ENCODE measurements at regions not wholly inside any gene's neighbourhood (a gene's known extent, or its start where the extent isn't known, plus 50 kb on each side); places are given as distances from the start of the nearest gene placed in this dataset.

DNA sequence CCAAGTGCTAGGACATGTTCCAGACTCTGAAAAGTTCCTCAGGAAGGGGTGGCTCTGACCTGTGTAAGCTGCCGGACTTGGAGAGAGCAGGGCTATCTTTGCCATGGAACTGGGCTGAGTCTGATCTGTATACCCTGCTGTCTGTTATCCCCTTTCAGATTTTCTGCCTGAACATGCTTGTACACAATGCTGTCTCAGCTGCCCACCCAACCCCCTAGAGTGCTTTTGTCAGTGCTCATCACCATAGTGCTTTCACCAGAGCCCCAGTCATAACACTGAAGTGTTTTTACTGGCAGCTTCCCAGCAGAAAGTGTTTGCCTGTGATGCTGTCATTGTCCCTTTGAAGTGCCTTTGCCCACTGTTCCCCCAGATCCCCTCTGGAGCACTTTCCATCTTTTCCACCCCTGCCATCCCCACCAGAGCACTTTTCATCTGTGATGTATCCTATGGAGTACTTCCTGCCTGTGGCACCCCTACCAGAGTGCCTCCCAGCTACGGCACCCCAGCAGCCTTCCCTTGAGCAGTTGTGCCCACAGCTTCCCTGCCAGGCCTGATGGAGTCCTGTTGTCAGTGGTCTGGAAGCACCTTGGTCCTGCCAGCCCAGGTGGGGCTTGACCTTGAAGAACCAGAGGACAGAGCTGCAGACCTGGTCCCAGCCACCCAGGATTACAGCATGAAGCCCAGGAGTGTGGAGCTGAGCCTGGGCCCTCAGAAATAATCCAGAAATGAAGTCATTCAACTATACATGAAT is 397.7 kb downstream of the DIPK2A start:
- no peak for DNase-seq

GRCh38 chr3:144375088-144375487 is 403.5 kb downstream of the DIPK2A start:
- no peak for DNase-seq

- peak in 16 of 58 donors; percentile 0 to 74 (median 14) for DNase-seq
These were observed 409.2 kb downstream of the DIPK2A start for GRCh38 chr3:144380849-144381248.

DNA sequence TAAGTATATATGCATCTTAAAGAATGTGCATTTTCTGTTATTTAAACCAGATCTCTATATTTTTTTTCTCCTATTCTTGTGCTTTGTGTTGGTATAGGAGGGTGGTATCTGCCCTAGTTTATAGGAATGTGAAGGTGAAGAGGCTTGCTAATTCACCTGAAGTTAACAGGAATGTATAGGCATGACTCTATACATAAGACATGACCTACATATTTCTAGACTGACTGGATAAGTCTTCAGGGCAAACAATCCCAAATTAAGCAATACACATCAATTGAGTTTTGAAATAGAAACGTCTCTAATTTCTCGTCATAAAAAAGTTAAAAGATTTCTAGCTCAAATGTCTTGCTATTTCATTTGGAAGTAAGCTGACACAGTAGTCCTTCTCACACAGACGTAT is 410.0 kb downstream of the DIPK2A start:
- DNase-seq: no peak

GRCh38 chr3:144384241-144384979 is 412.8 kb downstream of the DIPK2A start:
- DNase-seq: no peak

DNA sequence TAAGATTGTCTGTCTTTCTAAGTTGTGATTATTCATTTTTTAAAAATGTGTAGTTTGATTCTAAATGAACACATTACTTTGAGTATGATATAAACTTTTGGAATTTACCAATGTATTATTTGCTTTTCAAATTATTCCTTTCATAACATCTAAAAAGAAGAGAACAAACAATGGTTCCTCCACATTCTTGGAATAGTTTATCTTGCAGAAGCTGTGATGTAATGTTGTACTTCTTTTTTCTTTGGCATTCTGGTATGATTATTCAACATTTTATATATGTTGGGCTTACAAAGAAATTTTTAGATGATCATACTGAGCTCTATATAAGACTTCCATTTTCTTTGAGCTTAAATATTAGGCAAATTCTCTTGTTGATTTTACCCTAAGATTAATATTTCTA is 419.2 kb downstream of the DIPK2A start:
- no peak for DNase-seq

GRCh38 chr3:144391236-144391635 is 419.6 kb downstream of the DIPK2A start:
- no peak for DNase-seq

- DNase-seq: no peak
These were observed 422.4 kb downstream of the DIPK2A start for GRCh38 chr3:144394032-144394431.

GRCh38 chr3:144402430-144402829 is 430.8 kb downstream of the DIPK2A start:
- no peak for DNase-seq

- DNase-seq: peak in 1 of 58 donors; percentile 1
These were observed 431.4 kb downstream of the DIPK2A start for GRCh38 chr3:144403040-144403457.

DNA sequence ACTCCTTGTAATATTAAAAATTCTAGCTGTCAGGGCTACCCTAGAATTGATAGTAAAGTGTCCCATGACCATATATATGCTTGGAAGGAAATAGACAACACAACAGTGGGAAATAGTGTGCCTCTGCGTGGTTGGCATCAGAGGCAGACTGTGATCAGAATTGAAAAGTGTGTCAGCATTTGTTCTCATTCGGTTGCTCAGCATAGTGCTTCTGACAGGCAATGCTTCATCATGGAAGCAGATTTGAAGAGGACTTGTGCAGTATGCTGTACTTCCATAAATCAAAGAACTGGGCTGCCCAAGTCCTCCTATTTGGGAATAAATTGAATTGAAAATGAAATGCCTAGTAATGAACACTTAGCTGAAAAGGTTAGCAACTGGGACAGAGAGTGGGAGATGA is 435.7 kb downstream of the DIPK2A start:
- DNase-seq: peak in 6 of 58 donors; percentile 2 to 6 (median 4)

- DNase-seq: no peak
These were observed 437.7 kb downstream of the DIPK2A start for GRCh38 chr3:144409319-144409718.

GRCh38 chr3:144413068-144413467 is 441.4 kb downstream of the DIPK2A start:
- no peak for DNase-seq

- DNase-seq: no peak
These were observed 443.9 kb downstream of the DIPK2A start for GRCh38 chr3:144415492-144415891.

DNA sequence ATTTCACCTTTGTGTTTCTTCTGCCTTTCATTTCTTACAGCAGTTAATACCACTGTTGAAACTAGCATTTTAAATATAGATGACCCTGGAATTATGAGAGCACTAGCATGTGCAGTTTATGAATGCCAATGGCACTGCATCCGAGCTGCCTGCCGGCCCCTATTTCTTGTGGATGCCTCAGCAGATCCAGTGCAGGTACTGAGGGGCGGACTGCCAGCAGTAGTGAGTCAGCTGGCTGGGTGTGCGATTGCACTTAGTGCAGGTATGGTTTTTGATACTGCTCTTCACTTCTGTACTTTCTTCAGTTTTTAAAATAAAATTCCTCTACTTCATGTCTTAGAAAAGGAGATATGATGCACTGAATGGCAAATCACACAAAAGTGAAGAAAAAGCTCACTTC is 453.0 kb downstream of the DIPK2A start:
- no peak for DNase-seq

DNA sequence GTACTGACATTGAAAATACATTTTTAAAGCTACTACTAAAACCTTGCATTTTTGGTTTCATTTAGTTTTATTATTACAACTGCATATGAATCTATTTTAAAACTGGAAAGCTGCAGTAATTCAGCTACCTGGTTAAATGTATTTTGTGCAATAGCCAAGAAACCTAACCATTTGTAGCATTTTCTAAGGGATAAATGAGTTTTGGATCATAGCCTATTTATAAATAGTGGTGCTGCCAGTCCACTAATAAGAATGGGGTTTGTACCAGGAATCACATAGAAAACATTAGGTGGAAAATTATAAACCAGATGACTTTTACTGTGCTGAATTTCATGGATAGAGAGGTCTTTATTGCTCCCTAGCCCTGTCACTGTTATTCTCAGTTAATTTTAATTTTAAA is 454.7 kb downstream of the DIPK2A start:
- no peak for DNase-seq

DNA sequence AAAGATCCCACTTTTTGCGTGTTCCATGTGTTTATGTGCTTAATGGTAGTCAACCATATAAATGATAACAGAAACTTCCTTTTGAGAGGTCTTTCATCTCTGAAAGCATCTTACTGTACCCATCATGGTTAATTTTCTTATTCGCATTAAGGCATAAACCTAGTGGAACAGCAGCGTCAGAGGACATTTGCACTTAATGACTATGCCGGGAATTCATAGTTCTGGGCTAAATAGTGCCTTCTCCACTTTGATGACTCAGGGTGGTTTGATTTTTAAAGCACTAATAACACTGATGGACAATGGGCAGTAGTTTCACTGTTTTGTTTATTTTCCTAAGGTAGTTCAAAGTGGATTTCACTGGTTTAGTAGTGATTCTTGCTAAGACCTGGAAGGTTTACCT is 455.3 kb downstream of the DIPK2A start:
- no peak for DNase-seq

GRCh38 chr3:144429719-144430121 is 458.1 kb downstream of the DIPK2A start:
- DNase-seq: no peak

- DNase-seq: no peak
These were observed 459.5 kb downstream of the DIPK2A start for GRCh38 chr3:144431134-144431533.

DNA sequence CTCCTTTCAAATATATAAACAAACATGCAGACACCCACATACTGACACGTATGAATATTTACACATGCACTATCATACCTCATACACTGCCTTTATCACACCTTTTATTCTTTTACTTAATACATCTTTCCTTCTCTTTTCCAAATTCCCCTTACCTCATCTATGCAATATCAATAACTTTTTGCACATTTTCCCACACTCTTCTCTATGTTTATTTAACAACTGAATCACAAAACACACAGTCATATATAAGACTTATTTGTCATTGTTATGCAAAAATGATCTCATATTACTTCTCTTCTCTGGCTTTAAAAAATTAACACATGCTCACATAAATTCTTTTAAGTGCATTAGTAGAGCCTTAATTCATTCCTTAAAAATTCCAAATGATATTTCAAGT is 461.4 kb downstream of the DIPK2A start:
- DNase-seq: no peak

- DNase-seq: no peak
These were observed 466.4 kb downstream of the DIPK2A start for GRCh38 chr3:144437989-144438388.

DNA sequence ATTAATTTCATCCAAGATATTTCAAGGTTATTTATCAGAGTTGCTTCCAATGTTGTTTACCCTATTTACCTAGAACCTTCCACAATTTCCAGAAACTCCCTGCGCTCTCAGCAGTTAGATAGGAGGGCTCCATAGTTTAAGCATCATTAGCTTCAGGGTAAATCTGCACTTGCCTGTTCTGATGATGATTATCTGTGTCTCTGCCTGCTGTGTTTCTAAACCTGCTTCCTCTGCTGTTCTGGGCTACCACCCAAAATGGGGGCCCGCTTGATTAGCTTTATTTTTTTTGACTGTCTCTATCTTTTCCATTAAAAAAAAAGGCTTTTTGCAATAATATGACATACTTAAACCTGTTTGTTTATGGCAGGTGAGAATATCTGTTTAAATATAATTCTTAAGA is 472.4 kb downstream of the DIPK2A start:
- no peak for DNase-seq

- no peak for DNase-seq
These were observed 472.9 kb downstream of the DIPK2A start for GRCh38 chr3:144444546-144444945.
